BJ (cell line): ENCODE measurements at regions not wholly inside any gene's neighbourhood (a gene's known extent, or its start where the extent isn't known, plus 50 kb on each side); places are given as distances from the start of the nearest gene placed in this dataset.

Experiments
- CTCF ChIA-PET: fragments of 350-600 bp; formaldehyde crosslinking; extraction: SDS; loops from one replicate; lab custom pipeline; 2021; ENCODE audit warnings: antibody characterized with exemption, inconsistent platforms; lab: Yijun Ruan, JAX
- POLR2A ChIA-PET: fragments of 300-600 bp; sonication (Branson Sonifier 250); formaldehyde crosslinking; extraction: SDS; loops from one replicate; lab custom pipeline; 2021; ENCODE audit warnings: antibody characterized with exemption; lab: Charles Lee
- DNase-seq: peaks from one replicate; pipeline ENCODE4 v3.0.0-alpha.2; 2011; ENCODE audit warnings: low read depth
- H3K27me3 ChIP-seq: 2 replicates; pipeline ENCODE4 v1.6.0; 2011; ENCODE audit warnings: low read length; ENCODE audit not compliant: control insufficient read depth, insufficient read depth
- H3K36me3 ChIP-seq: 2 replicates; pipeline ENCODE4 v1.5.1; 2011; ENCODE audit warnings: low read length; ENCODE audit not compliant: control insufficient read depth, insufficient read depth
- H3K4me3 ChIP-seq: 2 replicates; pipeline ENCODE4 v1.5.1; 2011; ENCODE audit warnings: low read depth, mild to moderate bottlenecking, control low read depth, low read length
- TF ChIP-seq, protein P1 (sequence below): IDR thresholded peaks from 2 replicates; pipeline ENCODE4 v1.5.1; 2011; ENCODE audit warnings: low read depth, mild to moderate bottlenecking, control low read depth, inconsistent platforms, low read length, moderate library complexity; ENCODE audit not compliant: insufficient read depth

DNA sequence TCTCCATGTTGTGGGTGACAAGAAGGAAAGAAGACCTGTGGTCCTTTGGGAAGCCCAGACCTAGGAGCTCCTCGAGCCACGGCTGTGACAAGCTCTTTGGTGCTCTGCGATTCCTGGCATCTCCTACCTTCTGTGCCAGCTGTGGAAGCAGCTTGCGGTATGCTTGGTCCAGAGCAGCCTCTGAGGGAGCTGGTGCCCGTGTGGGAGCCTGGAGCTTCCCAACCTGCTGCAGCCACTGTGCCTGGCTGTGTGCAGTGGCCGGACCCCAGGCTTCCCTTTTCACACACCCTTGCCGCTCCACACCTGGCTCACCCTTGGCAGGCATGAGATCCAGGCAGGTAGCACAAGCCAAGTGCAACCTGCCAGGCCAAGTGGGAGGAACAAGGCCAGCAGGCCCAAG is 1328.6 kb upstream of the SLC39A10 start:
- Histone ChIP-seq H3K4me3 (no peak overlapping the region), H3K27me3 (no peaks in the 10 kb centered on the region), H3K36me3 (no peaks in the 10 kb centered on the region)
- DNase-seq, result no peak
- POLR2A ChIA-PET, result no interaction called here
- TF ChIP-seq, protein P1, sequence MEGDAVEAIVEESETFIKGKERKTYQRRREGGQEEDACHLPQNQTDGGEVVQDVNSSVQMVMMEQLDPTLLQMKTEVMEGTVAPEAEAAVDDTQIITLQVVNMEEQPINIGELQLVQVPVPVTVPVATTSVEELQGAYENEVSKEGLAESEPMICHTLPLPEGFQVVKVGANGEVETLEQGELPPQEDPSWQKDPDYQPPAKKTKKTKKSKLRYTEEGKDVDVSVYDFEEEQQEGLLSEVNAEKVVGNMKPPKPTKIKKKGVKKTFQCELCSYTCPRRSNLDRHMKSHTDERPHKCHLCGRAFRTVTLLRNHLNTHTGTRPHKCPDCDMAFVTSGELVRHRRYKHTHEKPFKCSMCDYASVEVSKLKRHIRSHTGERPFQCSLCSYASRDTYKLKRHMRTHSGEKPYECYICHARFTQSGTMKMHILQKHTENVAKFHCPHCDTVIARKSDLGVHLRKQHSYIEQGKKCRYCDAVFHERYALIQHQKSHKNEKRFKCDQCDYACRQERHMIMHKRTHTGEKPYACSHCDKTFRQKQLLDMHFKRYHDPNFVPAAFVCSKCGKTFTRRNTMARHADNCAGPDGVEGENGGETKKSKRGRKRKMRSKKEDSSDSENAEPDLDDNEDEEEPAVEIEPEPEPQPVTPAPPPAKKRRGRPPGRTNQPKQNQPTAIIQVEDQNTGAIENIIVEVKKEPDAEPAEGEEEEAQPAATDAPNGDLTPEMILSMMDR, result no peak
- CTCF ChIA-PET, result no interaction called here

DNA sequence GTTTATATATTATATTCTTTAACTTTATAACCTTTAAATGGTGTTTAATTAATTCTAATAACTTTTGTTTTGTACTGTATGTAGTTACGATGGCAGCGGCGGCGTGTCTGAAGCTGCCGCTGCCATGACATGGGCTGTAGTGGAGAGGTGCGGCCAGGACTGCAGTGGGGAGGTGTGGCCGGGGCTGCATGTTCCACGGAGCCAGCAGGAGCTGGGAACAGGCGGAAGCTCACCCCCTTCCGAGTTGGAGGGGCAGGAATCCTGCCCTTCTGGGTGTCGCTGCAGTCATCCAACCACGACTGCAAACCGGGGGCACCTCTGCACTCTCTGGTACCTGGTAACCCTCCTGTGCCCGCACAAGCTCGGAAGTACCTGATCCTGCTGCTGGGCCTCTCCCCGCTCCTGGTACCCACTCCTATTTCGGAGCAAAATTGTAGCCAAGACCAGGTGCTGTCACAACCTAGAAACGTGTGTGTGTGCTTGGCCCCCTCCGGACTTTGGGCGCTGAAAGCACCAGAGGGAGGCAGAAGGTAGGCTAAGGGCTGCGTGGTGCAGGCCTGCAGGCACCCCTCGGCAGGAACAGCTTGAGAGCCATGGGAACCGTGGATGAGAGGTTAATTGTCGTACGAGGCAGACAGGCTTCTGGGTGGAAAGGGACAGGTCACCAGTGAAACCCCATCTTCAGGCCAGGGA is 1329.7 kb upstream of the SLC39A10 start:
- ChIA-PET POLR2A (no interaction called here), CTCF (no interaction called here)
- TF ChIP-seq, protein P1, result no peak
- DNase-seq, result no peak
- Histone ChIP-seq H3K27me3 (no peaks in the 10 kb centered on the region), H3K36me3 (no peaks in the 10 kb centered on the region), H3K4me3 (no peak overlapping the region)

DNA sequence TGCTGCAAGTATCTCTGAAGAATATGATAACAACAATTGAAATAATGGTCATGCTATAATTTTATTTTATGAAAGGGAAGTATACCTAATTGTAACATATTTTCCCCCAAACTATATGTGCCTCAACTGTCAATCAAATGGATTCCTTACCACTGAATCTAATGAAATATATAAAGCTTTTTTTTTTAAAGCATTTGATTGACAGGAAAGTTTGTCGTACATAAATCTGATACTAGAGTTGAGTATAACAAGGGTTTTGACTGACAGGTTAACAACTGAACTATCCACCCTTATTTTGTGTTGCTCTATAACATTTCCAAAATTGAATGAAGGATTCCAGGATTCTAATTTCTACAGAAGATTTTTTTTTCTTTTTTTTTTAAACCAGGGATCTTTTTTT is 1333.3 kb upstream of the SLC39A10 start:
- ChIA-PET POLR2A (no interaction called here), CTCF (no interaction called here)
- TF ChIP-seq, protein P1, result no peak

DNA sequence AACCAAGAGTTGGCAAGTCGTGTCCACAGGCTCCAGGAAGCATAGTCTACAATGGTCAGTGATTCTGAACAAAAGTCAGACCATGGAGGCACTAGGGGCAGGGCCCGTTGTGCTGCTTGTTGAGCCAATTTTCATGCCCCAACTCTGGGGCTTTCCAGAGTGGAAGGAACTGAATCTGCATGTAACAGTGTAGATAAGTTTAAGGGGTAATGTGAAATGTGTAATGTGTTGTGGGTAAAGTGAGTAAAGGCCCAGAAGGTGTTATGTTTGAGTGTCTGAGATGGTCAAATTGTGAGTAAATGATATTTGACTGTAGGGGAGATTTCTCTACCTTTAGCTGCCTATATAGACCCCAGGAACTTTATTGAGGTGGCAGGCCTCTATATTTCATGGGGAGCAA is 1336.5 kb upstream of the SLC39A10 start:
- no peak overlapping the region for H3K4me3 ChIP-seq
- DNase-seq, result no peak
- ChIA-PET POLR2A (no interaction called here), CTCF (no interaction called here)
- no peaks in the 10 kb centered on the region for H3K36me3 ChIP-seq
- no peaks in the 10 kb centered on the region for H3K27me3 ChIP-seq
- TF ChIP-seq, protein P1, result no peak

More for the DNA sequence above, 1333.3 kb upstream of the SLC39A10 start:
- no peaks in the 10 kb centered on the region for H3K36me3 ChIP-seq
- H3K27me3 ChIP-seq, result no peaks in the 10 kb centered on the region
- no peak for DNase-seq
- H3K4me3 ChIP-seq, result no peak overlapping the region

DNA sequence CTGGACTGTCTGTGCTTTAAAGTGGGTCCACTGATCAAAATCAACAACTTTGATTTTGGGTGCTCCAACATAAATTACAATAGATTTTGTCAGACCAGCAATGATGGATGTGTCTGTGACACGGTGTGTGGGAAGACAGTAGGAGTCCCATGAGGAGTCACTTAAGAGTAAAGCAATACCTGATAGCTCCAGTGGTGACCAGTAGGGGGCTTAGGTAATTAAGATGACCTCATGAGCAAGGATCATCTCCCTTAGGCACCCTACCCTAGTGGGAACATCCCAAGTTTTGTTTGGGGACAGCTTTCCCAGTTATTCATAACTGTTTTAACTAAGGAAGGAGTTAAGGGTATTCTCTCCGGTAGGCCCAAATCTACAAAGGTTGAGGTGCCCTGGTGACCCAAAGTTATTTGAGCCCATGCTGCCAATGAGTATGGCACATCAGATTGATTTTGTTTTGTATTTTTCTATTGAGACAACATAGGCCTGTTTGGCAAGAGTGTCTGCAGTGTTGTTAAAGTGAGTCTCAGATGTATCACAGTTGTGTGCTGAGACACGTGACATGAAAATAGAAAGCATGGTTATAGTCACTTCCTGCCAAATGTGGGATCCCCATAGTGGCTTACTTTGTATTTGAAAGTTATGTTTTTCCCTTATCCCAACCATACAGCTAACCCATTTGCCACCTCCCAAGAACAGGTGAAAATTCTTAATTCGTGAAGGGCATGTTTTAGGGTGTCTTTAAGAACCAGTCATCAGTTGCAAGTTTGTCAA is 1337.6 kb upstream of the SLC39A10 start:
- TF ChIP-seq, protein P1, result no peak
- ChIA-PET CTCF (no interaction called here), POLR2A (no interaction called here)
- Histone ChIP-seq H3K36me3 (no peaks in the 10 kb centered on the region), H3K4me3 (no peak overlapping the region), H3K27me3 (no peaks in the 10 kb centered on the region)
- DNase-seq, result no peak
